NT2/D1 (cell line): ENCODE measurements at regions not wholly inside any gene's neighbourhood (a gene's known extent, or its start where the extent isn't known, plus 50 kb on each side); places are given as distances from the start of the nearest gene placed in this dataset.

Source experiments
- DNase-seq: peaks from one replicate; pipeline ENCODE4 v3.0.0-alpha.2; 2011; ENCODE audit warnings: low read depth, low spot score
- H3K27me3 ChIP-seq: 2 replicates; pipeline ENCODE4 v1.6.0; 2011; ENCODE audit warnings: mild to moderate bottlenecking; ENCODE audit not compliant: insufficient read length, insufficient read depth
- H3K36me3 ChIP-seq: 2 replicates; pipeline ENCODE4 v1.6.1; 2011; ENCODE audit warnings: mild to moderate bottlenecking, low read length, mixed read lengths; ENCODE audit not compliant: insufficient read depth, insufficient read length
- H3K4me1 ChIP-seq: 2 replicates; pipeline ENCODE4 v1.5.1; 2011; ENCODE audit not compliant: insufficient read depth, insufficient read length
- H3K4me3 ChIP-seq: 2 replicates; pipeline ENCODE4 v1.5.1; 2011; ENCODE audit warnings: low read depth; ENCODE audit not compliant: insufficient read length
- H3K9ac ChIP-seq: 2 replicates; pipeline ENCODE4 v1.6.0; 2011; ENCODE audit warnings: low read depth; ENCODE audit not compliant: insufficient read length
- H3K9me3 ChIP-seq: 2 replicates; pipeline ENCODE4 v1.5.1; 2011; ENCODE audit warnings: mild to moderate bottlenecking, low read length; ENCODE audit not compliant: insufficient read depth
- SUZ12 ChIP-seq: IDR thresholded peaks from 2 replicates; pipeline ENCODE4 v1.6.1; 2011; ENCODE audit not compliant: insufficient read length, insufficient read depth; ENCODE audit errors: extremely low read depth
- YY1 ChIP-seq: IDR thresholded peaks from 2 replicates; pipeline ENCODE4 v1.6.1; 2011; ENCODE audit not compliant: insufficient read length, insufficient read depth
- ZNF274 ChIP-seq: IDR thresholded peaks from 2 replicates; pipeline ENCODE4 v1.6.1; 2011; ENCODE audit warnings: mild to moderate bottlenecking, low read depth, low read length

DNA sequence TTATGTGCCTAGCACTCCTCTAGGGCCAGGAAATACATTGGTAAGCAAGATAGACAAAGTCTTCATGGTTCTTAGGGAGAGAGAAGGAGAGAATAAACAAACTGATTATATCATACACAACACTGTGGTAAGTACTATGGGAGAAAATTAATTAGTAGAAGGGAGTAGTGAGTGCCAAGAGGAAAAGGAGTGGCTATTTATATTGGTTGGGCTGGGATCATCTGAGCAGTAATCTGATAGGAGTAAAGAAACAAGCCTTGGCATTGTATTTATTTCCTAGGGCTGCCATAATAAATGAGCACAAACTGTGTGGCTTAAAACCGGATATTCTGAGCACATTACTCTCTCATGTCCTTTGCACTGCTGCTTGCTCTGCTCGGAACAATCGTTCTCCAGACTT lies 158.1 kb upstream of the PHF14 start:
- peaks cover 6% of the 10 kb centered on the region; the same call in 1 of the 2 replicates for H3K9me3 ChIP-seq
- no peak overlapping the region for H3K9ac ChIP-seq
- TF ChIP-seq ZNF274 (no peak), SUZ12 (no peak), YY1 (no peak)
- H3K4me1 ChIP-seq: no peaks in the 10 kb centered on the region
- H3K27me3 ChIP-seq: no peaks in the 10 kb centered on the region
- H3K4me3 ChIP-seq: no peak overlapping the region
- no peak for DNase-seq
- no peaks in the 10 kb centered on the region for H3K36me3 ChIP-seq

DNA sequence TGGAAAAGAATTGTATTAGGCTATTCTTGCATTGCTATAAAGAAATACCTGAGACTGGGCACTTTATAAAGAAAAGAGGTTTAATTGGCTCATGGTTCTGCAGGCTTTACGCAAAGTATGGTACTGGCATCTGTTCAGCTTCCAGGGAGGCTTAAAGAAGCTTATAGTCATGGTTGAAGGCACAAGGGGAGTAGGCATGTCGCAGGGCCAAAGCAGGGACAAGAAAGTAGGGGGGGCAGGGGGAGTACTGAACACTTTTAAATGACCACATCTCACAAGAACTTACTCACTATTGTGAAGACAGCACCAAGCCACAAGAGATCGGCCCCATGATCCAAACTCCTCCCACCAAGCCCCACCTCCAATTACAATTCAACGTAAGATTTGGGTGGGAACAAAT lies 152.5 kb upstream of the PHF14 start:
- TF ChIP-seq YY1 (no peak), SUZ12 (no peak), ZNF274 (no peak)
- no peak overlapping the region for H3K9ac ChIP-seq
- no peaks in the 10 kb centered on the region for H3K4me1 ChIP-seq
- no peaks in the 10 kb centered on the region for H3K27me3 ChIP-seq
- H3K36me3 ChIP-seq: no peaks in the 10 kb centered on the region
- no peaks in the 10 kb centered on the region for H3K9me3 ChIP-seq
- no peak for DNase-seq
- no peak overlapping the region for H3K4me3 ChIP-seq

DNA sequence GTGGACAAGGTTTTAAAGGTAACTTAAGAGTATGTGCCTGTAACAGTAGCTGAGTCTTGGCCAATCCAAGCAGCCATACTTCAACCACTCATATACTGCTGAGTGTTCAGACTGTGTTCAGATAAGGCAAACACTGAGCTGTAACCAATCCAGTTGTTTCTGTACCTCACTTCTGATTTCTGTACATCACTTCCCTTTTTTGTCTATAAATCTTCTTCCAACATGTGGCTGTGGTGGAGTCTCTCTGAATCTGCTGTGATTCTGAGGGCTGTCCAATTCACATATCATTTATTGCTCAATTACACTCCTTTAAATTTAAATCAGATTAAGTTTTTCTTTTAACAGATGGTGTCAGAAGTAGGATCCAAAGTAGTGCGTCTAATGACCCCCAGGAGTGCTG lies 149.5 kb upstream of the PHF14 start:
- Histone ChIP-seq H3K27me3 (no peaks in the 10 kb centered on the region), H3K4me1 (no peaks in the 10 kb centered on the region), H3K36me3 (no peaks in the 10 kb centered on the region), H3K4me3 (no peak overlapping the region), H3K9me3 (no peaks in the 10 kb centered on the region), H3K9ac (no peak overlapping the region)
- DNase-seq: no peak
- no peak for TF ChIP-seq SUZ12
- no peak for TF ChIP-seq ZNF274
- no peak for TF ChIP-seq YY1

DNA sequence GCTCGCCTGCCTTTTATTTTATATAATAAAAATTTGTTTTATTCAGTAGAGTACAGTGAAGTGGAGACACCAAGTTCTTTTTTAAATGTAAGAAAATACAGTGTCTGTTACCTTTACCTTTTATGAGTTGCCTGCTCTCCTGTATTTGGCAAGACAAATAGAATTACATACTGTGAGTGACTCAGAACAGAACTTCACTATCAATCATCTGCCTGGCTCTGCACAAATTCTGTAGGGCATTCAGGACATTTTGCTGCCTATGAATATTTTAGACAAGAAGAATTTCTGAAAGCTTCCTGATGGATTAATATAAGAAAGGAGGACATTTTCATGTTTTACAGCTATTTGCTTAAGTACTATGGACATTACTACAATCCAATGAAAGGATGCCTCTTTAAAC lies 135.4 kb upstream of the PHF14 start:
- Histone ChIP-seq H3K36me3 (no peaks in the 10 kb centered on the region), H3K4me3 (no peak overlapping the region), H3K9me3 (no peaks in the 10 kb centered on the region), H3K9ac (no peak overlapping the region), H3K27me3 (no peaks in the 10 kb centered on the region), H3K4me1 (no peaks in the 10 kb centered on the region)
- DNase-seq: no peak
- TF ChIP-seq ZNF274 (no peak), SUZ12 (no peak), YY1 (no peak)

DNA sequence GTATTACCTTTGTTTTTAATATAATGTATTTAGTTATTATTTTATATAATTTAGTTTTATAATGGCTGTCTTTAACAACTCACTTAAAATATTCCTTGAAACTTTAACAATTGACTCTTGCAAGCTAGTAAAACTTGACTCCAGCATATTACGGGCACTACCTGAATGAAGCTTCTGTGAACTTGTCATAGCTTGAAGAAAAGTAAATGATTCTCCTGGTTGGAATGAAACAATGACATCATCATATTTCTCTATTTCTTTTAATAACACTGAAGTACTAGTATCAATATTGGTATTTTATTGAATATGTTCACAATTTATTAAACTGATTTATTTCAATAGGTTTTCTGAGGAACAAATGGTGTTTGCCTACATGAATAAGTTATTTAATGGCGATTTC lies 128.4 kb upstream of the PHF14 start:
- Histone ChIP-seq H3K9me3 (no peaks in the 10 kb centered on the region), H3K4me3 (no peak overlapping the region), H3K4me1 (no peaks in the 10 kb centered on the region), H3K36me3 (no peaks in the 10 kb centered on the region), H3K27me3 (no peaks in the 10 kb centered on the region), H3K9ac (no peak overlapping the region)
- TF ChIP-seq ZNF274 (no peak), YY1 (no peak), SUZ12 (no peak)
- no peak for DNase-seq

DNA sequence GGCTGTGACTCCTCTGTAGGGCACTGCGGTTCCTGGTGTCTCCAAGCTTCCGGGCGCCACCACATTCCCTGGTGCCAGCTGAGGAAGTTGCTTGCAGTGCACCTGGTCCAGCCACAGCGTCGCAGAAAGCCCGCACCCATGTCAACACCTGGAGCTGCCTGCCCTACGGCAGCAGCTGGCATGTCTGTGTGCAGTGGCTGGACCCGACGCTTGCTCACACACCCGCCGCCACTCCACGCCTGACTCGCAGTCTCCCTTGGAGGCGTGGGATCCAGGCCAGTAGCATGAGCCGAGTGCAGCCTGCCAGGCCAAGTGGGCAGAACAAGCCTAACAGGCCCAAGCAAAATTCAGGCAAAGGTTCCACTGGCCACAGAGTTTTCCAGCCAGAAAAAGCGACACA lies 118.1 kb upstream of the PHF14 start:
- H3K4me3 ChIP-seq: no peak overlapping the region
- no peak for TF ChIP-seq SUZ12
- no peak for TF ChIP-seq ZNF274
- TF ChIP-seq YY1: no peak
- no peak overlapping the region for H3K9ac ChIP-seq
- no peak for DNase-seq
- no peaks in the 10 kb centered on the region for H3K4me1 ChIP-seq
- no peaks in the 10 kb centered on the region for H3K27me3 ChIP-seq
- H3K36me3 ChIP-seq: no peaks in the 10 kb centered on the region
- no peaks in the 10 kb centered on the region for H3K9me3 ChIP-seq

DNA sequence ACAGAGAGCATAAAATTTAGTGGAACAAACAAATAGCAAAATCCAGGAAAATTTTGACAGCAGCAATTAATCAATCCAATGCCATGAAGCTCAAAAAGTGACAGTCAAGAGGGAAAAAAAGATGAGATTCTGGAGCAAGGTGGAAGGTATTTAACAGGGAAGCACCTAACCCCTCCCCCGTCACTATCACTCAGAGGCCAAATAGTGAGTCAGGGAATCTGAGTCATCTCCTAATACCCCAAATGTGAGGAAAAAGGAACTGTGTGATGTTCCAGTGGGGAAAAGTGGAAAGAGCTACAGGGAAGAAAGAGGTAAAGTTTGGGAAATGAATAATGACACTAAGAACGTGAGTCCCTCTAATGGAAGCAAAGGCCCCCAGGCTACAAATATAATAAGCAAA lies 113.2 kb upstream of the PHF14 start:
- no peak for TF ChIP-seq ZNF274
- TF ChIP-seq YY1: no peak
- TF ChIP-seq SUZ12: no peak
- Histone ChIP-seq H3K27me3 (no peaks in the 10 kb centered on the region), H3K9ac (no peak overlapping the region), H3K9me3 (no peaks in the 10 kb centered on the region), H3K4me1 (no peaks in the 10 kb centered on the region), H3K36me3 (no peaks in the 10 kb centered on the region), H3K4me3 (no peak overlapping the region)
- peak; percentile 30 for DNase-seq

DNA sequence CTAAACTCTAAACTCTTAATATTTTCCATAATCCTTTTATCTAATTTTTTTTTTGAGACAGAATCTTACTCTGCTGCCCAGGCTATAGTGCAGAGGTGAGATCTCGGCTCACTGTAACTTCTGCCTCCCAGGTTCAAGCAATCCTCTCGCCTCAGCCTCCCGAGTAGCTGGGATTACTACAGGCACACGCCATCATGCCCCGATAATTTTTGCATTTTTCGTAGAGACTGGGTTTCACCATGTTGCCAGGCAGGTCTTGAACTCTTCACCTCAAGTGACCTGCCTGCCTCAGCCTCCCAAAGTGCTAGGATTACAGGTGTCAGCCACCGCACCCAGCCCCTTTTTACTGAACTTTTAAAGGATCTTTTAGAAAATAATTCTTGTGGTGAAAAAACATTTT lies 110.2 kb upstream of the PHF14 start:
- no peak overlapping the region for H3K9ac ChIP-seq
- TF ChIP-seq ZNF274: no peak
- TF ChIP-seq YY1: no peak
- TF ChIP-seq SUZ12: no peak
- H3K36me3 ChIP-seq: no peaks in the 10 kb centered on the region
- DNase-seq: no peak
- H3K9me3 ChIP-seq: no peaks in the 10 kb centered on the region
- no peaks in the 10 kb centered on the region for H3K27me3 ChIP-seq
- no peaks in the 10 kb centered on the region for H3K4me1 ChIP-seq
- H3K4me3 ChIP-seq: no peak overlapping the region
